NCI-H82 treated with DMSO at 0.1 percent for 48 hours (cell line): ENCODE measurements at regions not wholly inside any gene's neighbourhood (a gene's known extent, or its start where the extent isn't known, plus 50 kb on each side); places are given as distances from the start of the nearest gene placed in this dataset.

Source experiments
- DNase-seq: peaks from one replicate; lab custom pipeline; 2025; ENCODE audit not compliant: unreplicated experiment; lab: John Stamatoyannopoulos, UW

GRCh38 chr4:19010761-19011160 lies 989.2 kb upstream of the LCORL start:
- DNase-seq: no peak

- DNase-seq: no peak
Observed at GRCh38 chr4:19009881-19010280, 988.3 kb upstream of the LCORL start.

GRCh38 chr4:19005211-19005610 lies 983.7 kb upstream of the LCORL start:
- DNase-seq: no peak

DNA sequence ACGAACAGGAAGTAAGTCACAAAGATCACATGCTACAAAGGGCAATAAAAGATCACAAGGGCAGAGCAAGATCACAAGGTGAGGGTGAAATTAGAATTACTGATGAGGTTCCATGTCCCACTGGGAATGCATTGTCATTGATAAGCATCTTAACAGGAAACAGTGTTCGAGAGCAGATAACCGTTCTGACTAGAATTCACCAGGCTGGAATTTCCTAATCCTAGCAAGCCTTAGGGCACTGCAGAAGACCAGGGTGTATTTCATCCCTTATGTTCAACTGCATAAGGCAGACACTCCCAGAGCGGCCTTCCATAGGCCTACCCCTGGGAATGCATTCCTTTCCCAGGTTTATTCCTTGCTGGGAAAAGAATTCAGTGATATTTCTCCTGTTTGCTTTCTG lies 980.6 kb upstream of the LCORL start:
- DNase-seq: no peak

- DNase-seq: no peak
Observed at GRCh38 chr4:18999595-18999994, 978.0 kb upstream of the LCORL start.

GRCh38 chr4:18981234-18981615 lies 959.7 kb upstream of the LCORL start:
- DNase-seq: no peak

- DNase-seq: no peak
Observed at GRCh38 chr4:18980516-18981233, 959.1 kb upstream of the LCORL start.

GRCh38 chr4:18976884-18977283 lies 955.3 kb upstream of the LCORL start:
- no peak for DNase-seq

DNA sequence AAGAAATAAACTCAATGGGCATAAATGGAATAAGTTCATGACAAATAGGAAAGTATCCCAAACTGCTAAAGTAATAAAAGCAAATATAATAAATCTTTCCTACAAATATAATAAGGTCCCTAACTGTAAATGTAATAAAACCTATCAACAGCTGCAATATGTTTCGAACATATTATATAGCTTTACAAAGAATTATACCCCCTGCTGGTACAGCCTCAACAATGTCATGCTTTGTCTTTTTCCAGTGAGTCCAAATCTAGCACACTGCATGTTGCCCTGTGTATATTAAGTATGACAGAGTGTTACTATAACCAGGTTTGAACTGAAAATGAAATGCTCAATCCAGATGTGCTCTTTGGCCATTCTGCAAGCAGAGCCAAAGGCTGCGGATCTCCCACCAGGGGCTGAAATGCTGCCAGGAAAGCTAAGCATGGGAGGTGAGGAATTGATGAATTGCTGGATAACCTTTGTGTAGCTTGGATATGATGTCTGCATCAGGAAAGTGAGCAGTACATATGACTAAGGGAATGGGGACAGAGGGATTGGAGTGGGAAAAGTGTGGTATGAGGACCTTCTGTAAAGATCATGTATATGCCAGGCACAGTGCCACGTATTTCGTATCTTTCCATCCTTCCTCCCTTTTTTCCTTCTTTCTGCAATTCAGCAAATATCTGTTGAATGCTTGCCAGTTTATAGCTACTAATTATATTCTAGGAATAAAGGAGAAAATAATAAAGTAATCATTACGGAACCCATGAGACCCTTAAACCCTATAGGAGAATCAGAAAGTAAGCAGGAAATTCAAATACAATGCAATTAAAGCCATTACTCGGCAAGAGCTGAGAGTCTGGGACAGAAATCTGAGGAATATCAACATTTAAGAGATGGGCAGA lies 954.6 kb upstream of the LCORL start:
- DNase-seq: no peak

DNA sequence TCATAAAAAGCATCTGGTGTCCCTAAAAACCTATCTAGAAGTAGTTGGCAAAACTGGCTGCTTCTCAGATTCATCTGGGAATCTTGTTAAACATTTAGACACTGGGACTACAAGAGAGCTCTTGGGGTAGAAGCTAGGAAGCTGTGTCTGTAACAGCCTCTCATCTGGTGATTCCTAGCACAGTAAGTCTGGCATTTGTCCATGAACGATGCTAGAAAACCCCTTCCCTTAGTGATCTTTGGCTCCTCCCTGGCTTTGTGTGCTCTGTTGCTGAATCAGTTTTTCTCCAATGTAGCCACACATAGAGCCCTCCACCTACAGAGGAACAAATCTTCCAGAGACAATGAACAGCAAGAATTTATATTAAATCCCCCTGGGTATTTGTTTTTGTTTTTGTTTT lies 951.7 kb upstream of the LCORL start:
- DNase-seq: no peak

- DNase-seq: no peak
Observed at GRCh38 chr4:18961879-18962278, 940.3 kb upstream of the LCORL start.

DNA sequence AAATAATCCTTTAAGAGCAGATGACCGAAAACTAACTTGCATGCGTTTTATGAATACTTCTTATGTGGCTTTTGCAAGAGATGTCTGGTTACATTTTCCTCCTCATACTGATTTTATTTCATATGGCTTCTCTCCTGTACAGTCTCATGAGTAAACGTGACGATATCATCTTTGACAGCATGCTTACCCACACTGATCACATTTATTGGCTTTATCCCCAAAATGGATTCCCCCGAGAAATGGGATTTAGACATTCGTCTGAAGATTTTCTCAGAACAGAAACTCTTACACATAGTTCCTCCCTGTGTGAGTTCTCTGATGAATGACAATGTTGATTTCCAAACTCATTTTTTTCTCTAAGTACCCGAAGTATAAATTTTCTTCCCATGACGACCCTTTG lies 939.7 kb upstream of the LCORL start:
- DNase-seq: no peak

DNA sequence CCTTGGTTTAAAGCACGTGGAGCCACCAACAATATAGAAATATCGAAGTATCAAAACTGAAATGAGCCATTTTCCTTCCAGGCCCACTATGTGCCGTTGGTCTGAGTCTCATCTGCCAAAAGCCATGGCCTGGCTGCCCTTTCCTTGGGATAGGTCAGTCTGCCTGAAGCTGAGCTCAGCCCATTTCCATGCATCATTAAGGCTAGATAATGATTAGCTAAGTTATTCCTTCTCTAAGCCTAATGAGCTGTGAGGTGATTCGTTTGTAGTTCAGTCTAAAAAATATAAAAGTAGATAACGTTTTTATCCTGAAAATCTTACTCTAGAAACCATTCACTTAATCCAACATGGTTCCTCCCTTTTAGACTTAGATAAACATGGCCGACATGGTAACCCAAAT lies 936.2 kb upstream of the LCORL start:
- no peak for DNase-seq

DNA sequence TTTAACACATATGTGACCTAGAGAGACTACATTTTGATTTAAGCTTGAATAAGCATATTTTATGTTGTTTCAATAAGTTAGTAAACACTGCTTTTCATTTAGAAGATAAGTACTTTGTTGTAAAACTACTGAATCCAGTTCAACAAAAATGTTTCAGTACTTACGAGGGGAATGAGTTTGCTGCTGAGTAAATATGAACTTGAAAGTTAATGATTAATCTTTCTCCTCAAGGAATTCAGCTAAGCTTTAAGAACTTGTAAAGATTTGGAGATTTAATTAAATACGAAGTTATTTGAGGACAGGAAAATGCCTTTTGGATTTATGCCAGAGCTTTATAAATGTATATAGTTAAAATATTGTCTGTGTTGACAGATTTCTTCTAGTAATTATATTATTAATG lies 933.0 kb upstream of the LCORL start:
- no peak for DNase-seq

GRCh38 chr4:18953613-18954012 lies 932.1 kb upstream of the LCORL start:
- DNase-seq: no peak

GRCh38 chr4:18945464-18945863 lies 923.9 kb upstream of the LCORL start:
- DNase-seq: no peak

GRCh38 chr4:18942874-18943273 lies 921.3 kb upstream of the LCORL start:
- DNase-seq: no peak

GRCh38 chr4:18938343-18939099 lies 917.0 kb upstream of the LCORL start:
- no peak for DNase-seq

- DNase-seq: no peak
Observed at GRCh38 chr4:18937746-18938145, 916.2 kb upstream of the LCORL start.

DNA sequence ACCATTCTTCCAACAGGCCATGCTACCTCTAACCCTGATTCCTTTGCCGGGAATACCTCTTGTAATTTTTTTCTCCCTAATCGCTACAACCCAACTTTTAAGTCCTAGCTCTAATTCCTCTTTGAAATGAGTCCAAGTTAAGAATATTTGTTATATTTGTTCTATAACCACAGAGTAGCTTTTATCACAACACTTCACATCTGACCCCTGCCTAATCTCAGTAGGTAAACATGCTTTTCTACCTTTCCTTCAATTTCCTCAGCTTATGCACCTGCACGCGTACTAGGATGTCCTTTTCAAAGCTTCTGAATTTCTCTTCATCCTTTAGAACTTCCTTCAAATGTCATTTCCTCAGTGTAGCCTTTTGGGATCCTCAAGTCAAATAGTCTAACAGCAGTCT lies 915.5 kb upstream of the LCORL start:
- DNase-seq: no peak

GRCh38 chr4:18935659-18936345 lies 914.2 kb upstream of the LCORL start:
- DNase-seq: no peak
